AG09319 (cell line): ENCODE measurements at regions not wholly inside any gene's neighbourhood (a gene's known extent, or its start where the extent isn't known, plus 50 kb on each side); places are given as distances from the start of the nearest gene placed in this dataset.

ENCODE experiments used
- DNase-seq: peaks from one replicate; pipeline ENCODE4 v3.0.0-alpha.2; 2010; ENCODE audit warnings: low read depth; ENCODE audit errors: extremely low read depth
- TF ChIP-seq, protein P1 (sequence below): IDR thresholded peaks from 2 replicates; pipeline ENCODE4 v1.5.1; 2011; ENCODE audit warnings: low read depth, mild to moderate bottlenecking, inconsistent platforms, low read length, moderate library complexity

DNA sequence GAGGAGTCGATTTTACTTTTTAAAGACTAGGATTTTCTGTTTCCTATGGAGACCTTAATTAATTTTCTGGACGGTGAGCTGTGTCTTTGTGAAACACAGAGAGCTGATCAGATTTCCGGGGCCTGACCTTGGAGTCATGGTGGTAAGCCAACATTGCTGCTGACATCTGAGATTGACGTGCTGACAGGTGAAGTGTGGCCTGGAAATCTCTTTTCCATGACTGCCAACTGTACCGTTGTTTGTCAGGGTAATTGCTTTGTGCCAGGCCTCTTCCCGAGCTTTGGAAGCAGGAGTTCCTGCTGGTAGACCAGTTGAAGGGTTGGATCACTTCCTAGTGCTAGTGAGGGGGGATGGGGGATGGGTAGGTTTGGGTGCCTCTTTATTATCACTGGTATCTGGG lies 71.2 kb downstream of the ADRA2A start:
- TF ChIP-seq, protein P1, sequence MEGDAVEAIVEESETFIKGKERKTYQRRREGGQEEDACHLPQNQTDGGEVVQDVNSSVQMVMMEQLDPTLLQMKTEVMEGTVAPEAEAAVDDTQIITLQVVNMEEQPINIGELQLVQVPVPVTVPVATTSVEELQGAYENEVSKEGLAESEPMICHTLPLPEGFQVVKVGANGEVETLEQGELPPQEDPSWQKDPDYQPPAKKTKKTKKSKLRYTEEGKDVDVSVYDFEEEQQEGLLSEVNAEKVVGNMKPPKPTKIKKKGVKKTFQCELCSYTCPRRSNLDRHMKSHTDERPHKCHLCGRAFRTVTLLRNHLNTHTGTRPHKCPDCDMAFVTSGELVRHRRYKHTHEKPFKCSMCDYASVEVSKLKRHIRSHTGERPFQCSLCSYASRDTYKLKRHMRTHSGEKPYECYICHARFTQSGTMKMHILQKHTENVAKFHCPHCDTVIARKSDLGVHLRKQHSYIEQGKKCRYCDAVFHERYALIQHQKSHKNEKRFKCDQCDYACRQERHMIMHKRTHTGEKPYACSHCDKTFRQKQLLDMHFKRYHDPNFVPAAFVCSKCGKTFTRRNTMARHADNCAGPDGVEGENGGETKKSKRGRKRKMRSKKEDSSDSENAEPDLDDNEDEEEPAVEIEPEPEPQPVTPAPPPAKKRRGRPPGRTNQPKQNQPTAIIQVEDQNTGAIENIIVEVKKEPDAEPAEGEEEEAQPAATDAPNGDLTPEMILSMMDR, result no peak
- no peak for DNase-seq

DNA sequence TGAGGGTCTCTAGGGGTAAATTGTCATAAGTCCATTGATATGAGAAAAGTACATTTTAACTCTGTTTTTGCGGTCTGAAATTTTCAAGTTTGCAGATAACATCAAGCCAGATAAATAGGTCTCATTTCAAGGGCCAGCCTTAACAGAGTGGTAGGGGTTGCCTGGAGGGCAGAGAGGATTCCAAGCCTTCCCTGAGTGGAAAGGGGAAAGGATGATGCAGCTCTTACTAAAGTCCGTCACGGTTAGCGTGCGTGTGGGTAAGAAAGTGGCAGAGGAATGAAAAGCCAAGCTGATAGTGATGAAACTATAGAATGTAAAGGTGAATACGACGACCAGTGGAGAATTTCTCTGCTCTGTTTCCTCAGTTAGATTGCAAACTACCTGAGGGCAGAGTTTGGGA lies 71.6 kb downstream of the ADRA2A start:
- DNase-seq, result no peak
- TF ChIP-seq, protein P1, result no peak

DNA sequence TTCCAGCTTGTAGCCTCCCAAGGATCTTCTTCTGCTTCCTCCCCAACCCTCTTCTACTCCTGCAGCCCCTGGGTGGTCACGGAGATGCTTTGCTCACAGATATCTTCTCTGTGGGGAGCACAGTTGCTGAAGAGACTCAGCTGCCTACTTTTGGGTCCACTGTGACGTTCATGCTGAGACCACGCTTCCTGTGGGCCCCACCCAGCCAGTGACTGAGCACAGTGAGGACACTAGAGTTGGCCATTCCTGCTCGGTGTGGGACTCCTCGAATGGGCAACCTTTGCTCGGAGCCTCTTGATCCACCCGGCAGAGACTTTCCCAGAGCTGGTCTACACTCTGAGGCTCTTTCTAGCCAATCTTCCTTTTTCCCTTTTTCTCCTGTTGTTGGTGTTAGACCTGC lies 73.9 kb downstream of the ADRA2A start:
- TF ChIP-seq, protein P1, result no peak

GRCh38 chr10:111151595-111152307 lies 74.9 kb downstream of the ADRA2A start:
- TF ChIP-seq, protein P1, result no peak
- no peak for DNase-seq

More for the DNA sequence above, 73.9 kb downstream of the ADRA2A start:
- DNase-seq, result no peak

DNA sequence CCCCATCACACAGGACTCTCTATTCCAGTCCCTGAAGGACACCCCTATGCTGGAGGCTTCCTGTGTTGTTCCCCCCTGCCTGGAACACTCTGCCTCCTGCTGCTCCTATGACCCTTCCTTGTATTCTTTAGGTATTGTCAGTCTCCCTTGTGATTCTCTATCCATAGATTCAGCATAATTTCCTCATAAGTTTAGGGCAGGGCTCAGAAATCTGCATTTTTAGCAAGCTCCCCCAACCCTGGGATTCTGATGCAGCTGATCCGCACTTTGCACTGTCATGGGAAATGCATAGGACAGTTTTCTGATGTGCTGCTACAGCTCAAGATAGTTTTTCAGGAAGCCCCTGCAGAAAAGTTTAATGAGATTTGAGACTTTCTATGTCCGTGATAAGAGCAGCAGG lies 79.9 kb downstream of the ADRA2A start:
- no peak for DNase-seq
- TF ChIP-seq, protein P1, result no peak

DNA sequence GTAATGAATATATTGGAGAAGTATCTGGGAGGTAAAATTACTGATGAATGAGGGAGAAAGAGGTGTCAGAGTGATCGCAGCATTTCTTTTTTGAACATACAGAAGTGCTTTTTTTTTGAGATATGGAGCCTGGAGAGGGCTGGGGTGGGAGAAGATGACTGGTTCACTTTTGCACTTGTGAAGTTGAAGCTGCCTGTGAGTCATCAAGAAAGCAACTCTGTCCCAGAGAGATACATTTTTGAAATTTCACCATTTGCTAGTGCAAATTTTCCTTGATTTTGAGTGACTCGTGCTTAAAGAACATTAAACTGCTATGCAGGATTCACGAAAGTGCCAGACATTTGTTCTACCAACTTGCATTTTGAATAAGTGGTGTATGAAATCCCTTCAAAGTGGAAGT lies 81.8 kb downstream of the ADRA2A start:
- no peak for DNase-seq

DNA sequence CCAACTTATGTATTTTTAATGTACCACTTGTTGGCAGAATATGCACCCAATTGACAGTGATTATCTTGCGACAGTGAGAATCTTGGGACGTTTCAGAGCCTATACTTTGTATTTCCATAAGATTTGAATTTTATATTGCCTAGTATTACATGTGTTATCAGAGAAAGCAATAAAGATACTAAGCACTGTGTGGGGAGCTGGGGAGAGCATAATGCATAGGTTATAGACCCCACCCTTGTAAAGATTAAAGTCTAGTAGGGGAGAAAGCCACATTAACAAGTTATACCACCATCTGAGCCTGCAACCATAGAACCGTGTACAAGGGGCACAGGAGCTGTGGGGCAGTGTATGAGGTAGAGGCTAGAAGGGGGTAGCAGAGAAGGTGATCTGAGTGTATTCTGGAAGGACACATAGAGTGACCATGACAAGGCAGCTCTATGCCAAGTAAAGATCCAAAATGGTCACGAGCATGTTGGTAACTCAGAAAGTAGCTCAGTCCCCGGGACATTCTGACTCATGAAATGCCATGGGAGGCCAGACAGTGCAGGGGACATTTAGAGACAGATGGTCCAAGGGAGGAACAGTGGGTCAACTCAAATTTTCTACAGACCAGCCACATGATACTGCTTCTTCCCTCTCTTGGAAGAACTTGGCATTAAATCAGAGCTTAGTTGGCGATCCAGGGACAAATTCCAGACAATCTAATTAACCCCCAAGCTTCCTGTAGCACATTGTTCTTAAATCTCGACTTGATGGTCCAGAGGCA lies 84.5 kb downstream of the ADRA2A start:
- TF ChIP-seq, protein P1, result no peak
- no peak for DNase-seq

More for the DNA sequence above, 81.8 kb downstream of the ADRA2A start:
- TF ChIP-seq, protein P1, result no peak
